GM12891 (cell line): ENCODE measurements at regions not wholly inside any gene's neighbourhood (a gene's known extent, or its start where the extent isn't known, plus 50 kb on each side); places are given as distances from the start of the nearest gene placed in this dataset.

Experiments used
- DNase-seq: peaks from one replicate; pipeline ENCODE4 v3.0.0; 2011; ENCODE audit warnings: low spot score; ENCODE audit not compliant: insufficient read length
- FAIRE-seq: peaks from 2 replicates; lab custom pipeline; 2011; peaks lifted over from hg19 to GRCh38; lab: Jason Lieb, UNC
- PAX5 ChIP-seq: IDR thresholded peaks from 2 replicates; pipeline ENCODE4 v1.6.1; 2011; ENCODE audit warnings: low read length, moderate library complexity, mild to moderate bottlenecking; ENCODE audit not compliant: insufficient read depth, severe bottlenecking
- POLR2A ChIP-seq: IDR thresholded peaks from 2 replicates; pipeline ENCODE4 v1.6.1; 2011; ENCODE audit warnings: low read depth, low read length, control low read depth
- POLR2AphosphoS5 ChIP-seq: IDR thresholded peaks from 2 replicates; pipeline ENCODE4 v1.6.1; 2011; ENCODE audit warnings: low read depth, low read length, control low read depth
- POU2F2 ChIP-seq: IDR thresholded peaks from 2 replicates; pipeline ENCODE4 v1.6.1; 2011; ENCODE audit warnings: low read depth, mild to moderate bottlenecking, control low read depth, low read length, moderate library complexity
- SPI1 ChIP-seq: IDR thresholded peaks from 2 replicates; pipeline ENCODE4 v1.6.1; 2011; ENCODE audit warnings: low read depth, low read length, control low read depth
- TAF1 ChIP-seq: IDR thresholded peaks from 2 replicates; pipeline ENCODE4 v1.6.1; 2011; ENCODE audit warnings: low read depth, low read length, control low read depth

DNA sequence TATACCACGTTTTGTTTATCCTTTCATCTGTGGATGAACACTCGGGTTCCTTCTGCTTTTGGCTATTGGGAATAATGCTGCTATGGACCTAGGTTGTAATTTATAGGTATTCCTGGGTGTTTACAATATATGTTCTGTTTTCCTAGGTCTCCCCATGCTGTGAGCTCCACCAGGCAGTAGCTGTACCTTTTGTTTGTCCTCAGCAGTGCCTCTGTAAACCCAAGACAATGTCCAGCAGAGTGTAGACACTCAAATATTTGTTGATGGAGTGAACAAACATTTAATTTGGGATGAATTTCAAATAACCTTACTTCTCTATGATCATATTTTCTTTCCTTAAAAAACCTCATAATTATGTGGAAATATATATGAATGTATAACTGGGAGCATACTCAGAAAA lies 259.5 kb upstream of the BOD1L1 start:
- TF ChIP-seq POU2F2 (no peak), POLR2AphosphoS5 (no peak), TAF1 (no peak), PAX5 (no peak), SPI1 (no peak), POLR2A (no peak)
- FAIRE-seq (no peak), DNase-seq (no peak)

DNA sequence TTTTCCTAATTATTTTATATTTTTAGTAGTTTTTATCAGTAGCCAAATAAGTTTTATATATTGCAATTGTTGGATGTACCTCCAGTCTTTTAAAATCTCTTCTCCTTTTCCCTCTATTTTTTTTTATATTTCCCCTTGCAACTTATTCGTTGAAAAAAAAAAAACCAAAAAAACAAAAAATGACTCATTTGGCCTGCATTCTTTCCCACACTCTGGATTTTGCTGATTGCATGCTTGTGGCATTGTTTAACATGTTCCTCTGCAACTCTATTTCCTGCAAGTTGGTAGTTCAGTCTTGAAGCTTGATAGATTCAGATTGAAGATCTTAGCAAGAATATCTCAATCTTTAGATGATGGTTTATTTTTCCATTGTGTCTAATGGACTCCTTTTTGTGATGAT lies 260.6 kb upstream of the BOD1L1 start:
- FAIRE-seq: no peak
- TF ChIP-seq PAX5: no peak
- TF ChIP-seq SPI1: no peak
- TF ChIP-seq POLR2A: no peak
- no peak for TF ChIP-seq TAF1
- no peak for TF ChIP-seq POU2F2

DNA sequence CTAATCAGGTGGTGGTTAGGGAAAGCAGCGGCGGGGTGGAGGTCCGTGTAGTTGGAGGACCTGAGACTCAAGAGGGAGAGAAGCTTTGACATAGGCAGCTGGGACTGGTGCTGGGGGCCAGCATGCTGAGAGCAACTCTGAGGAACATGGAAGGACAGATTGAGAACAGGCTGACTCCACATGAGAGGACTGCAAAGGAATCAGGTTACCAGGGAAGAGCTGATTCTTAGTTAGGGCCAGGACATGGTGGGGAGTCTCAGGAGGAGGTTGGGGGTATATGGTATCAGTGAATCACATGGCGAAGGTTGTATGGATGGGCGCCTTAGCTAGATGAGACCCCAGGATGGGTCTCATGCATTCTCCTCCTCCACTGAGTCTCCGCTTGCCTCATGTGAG lies 264.0 kb upstream of the BOD1L1 start:
- no peak for TF ChIP-seq POU2F2
- no peak for TF ChIP-seq PAX5
- TF ChIP-seq SPI1: no peak
- TF ChIP-seq POLR2AphosphoS5: no peak
- TF ChIP-seq TAF1: no peak
- no peak for TF ChIP-seq POLR2A
- FAIRE-seq (no peak), DNase-seq (no peak)

More for the DNA sequence above, 260.6 kb upstream of the BOD1L1 start:
- DNase-seq: no peak

DNA sequence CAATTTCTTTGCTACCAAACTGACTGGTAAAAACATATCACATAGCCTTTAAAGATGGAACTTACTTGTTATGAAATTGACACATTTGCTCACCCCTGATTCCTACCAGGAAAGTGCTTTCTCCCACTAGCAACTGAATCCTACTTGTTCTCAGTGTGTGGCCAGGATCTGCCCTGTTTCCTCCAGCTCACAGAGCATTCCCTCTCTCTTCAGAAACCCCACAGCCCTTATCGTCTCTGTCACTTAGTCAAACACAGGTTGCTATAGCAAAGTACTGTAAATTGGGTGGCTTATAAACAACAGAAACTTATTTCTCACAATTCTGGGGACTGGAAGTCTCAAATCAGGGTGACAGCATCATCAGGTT lies 265.2 kb upstream of the BOD1L1 start:
- DNase-seq (no peak), FAIRE-seq (no peak)

DNA sequence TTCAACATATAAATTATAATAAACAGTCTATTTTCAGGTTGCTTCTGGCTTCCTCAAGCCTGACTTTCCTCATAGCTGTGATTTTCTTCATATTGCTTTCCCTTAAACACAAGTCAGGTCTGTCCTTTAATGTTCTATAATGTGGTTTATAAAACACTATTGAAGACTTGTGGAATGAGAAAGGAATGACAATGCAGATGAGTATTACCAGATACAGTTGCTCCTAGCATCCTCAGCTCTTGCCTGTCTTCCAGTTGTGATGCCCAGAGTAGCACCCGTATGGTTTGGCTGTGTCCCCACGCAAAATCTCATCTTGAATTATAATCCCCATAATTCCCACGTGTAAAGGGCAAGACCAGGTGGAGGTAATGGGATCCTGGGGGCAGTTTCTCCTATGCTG lies 265.7 kb upstream of the BOD1L1 start:
- no peak for TF ChIP-seq POU2F2
- TF ChIP-seq TAF1: no peak
- FAIRE-seq: no peak

More for the DNA sequence above, 265.2 kb upstream of the BOD1L1 start:
- TF ChIP-seq POLR2AphosphoS5 (no peak), SPI1 (no peak), POU2F2 (no peak), POLR2A (no peak), TAF1 (no peak)

DNA sequence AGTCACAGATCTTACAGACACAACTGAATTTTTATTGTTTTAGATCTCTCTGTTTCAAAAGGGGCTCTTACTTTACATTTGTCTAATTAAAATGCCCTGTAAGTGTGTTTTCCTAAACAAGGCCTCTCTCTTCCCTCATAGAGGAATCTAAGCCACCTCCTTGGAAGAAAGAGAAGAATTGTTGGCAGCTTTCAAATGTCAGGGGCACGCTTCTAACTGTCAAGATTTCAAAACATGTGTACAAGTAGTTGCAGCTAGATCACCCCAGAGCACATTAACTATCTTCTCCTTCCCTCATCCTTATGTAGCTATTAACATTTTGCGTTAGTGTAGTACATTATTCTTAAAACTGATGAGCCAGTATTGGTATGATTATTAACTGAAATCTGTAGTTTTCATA lies 266.5 kb upstream of the BOD1L1 start:
- FAIRE-seq (no peak), DNase-seq (no peak)
- TF ChIP-seq POU2F2: no peak
- no peak for TF ChIP-seq POLR2A
- TF ChIP-seq POLR2AphosphoS5: no peak
- no peak for TF ChIP-seq PAX5
- no peak for TF ChIP-seq SPI1

More for the DNA sequence above, 265.7 kb upstream of the BOD1L1 start:
- DNase-seq: no peak

DNA sequence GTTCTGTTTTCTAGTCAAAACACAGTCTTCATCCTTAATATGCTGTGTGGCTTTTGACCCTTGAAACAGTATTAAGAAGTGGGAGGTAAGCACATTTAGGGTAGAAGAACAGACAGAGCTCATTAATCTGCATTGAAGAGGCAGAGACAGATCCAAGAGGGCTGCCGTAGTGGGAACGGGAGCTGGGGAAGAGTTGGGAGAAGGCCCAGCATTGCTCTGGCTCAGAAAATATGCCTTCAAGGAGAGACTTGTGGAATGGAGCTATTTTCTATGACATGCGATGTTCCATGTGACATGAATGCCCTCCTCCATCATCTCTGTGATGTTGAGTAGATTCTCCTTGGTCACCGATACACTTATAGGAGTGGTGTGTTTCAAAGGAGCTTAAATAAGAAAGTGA lies 273.3 kb upstream of the BOD1L1 start:
- FAIRE-seq: no peak
- no peak for DNase-seq

DNA sequence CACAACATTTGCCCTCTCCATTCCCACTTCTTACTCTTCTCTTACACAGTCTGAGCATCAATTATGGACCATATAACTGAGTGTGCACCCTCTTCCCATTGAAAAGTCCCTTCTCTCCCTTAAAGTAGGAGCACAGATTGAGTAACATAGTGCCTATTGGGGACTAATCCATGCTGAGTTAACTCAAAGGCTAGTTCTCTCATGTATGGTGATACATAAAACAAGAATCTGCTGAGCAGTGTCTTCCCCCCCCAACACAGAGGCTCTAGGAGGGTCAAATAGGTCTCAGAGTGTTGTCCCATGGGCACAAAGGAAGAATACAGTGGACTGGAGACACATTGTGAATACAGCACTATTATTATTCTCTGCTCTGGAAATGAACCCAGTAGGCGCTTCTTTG lies 274.6 kb upstream of the BOD1L1 start:
- no peak for FAIRE-seq

More for the DNA sequence above, 273.3 kb upstream of the BOD1L1 start:
- no peak for TF ChIP-seq PAX5
- no peak for TF ChIP-seq SPI1

DNA sequence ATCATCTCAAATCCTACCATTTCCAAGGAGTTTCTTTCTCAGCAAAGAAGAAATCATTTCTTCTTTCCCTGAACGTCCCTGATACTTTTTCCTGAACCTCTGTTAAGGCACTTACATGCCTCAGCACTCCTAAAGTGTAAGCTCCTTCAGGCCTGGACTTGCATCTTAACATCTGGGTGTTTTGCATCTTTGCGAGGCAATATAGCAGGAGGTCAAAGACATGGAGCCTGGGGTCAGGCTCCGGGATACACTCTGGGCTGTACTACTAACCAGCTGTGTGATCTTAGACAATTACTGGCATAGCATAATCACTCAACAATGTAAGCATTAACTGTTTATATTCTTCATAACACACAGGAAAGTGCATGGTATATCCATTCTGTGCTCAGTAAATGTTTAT lies 275.5 kb upstream of the BOD1L1 start:
- TF ChIP-seq POU2F2: no peak
- TF ChIP-seq POLR2A: no peak
- TF ChIP-seq SPI1: no peak
- no peak for TF ChIP-seq POLR2AphosphoS5
- TF ChIP-seq TAF1: no peak
- no peak for TF ChIP-seq PAX5
- no peak for DNase-seq
- FAIRE-seq: no peak

More for the DNA sequence above, 274.6 kb upstream of the BOD1L1 start:
- no peak for DNase-seq
- no peak for TF ChIP-seq SPI1
- no peak for TF ChIP-seq TAF1
- TF ChIP-seq PAX5: no peak
- no peak for TF ChIP-seq POLR2AphosphoS5
- TF ChIP-seq POU2F2: no peak
- TF ChIP-seq POLR2A: no peak

DNA sequence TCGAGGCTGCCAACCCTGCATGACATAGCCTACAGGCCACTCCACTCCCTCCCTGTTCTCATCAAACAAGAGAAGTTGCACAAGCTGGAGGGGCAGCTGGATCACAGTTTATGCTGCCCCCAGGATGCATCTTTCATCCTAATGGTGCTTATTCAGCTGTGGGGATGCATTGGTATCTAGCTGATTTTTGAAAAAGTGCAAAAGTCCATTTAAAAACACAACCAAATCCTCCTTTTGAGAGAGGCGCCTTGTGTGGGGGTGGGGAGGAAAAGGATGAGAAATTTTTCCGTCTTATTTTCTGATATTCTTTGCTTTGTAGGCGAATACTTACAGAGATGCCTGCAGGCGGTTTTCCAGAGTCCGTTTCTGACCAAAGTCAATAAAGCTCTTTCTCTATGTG lies 276.4 kb upstream of the BOD1L1 start:
- FAIRE-seq: no peak

More for the DNA sequence above, 276.4 kb upstream of the BOD1L1 start:
- DNase-seq: no peak
- TF ChIP-seq POU2F2: no peak
- no peak for TF ChIP-seq POLR2A
- no peak for TF ChIP-seq TAF1
- TF ChIP-seq SPI1: no peak
- TF ChIP-seq PAX5: no peak
- TF ChIP-seq POLR2AphosphoS5: no peak
